GM19372 (cell line): ENCODE measurements at regions not wholly inside any gene's neighbourhood (a gene's known extent, or its start where the extent isn't known, plus 50 kb on each side); places are given as distances from the start of the nearest gene placed in this dataset.
"Not testable (repeated sequence)": the region's sequence is repeated elsewhere in the genome, so short reads cannot be mapped to it uniquely, and the experiment has no call there.

Experiments used
- ATAC-seq: cut with Tn5 transposase; IDR thresholded peaks from one replicate; pipeline ENCODE4 v1.9.1; 2021; ENCODE audit warnings: mild to moderate bottlenecking, low read depth, moderate library complexity; ENCODE audit not compliant: unreplicated experiment

GRCh38 chr6:21332660-21333059, 260.9 kb upstream of the SOX4 start:
- ATAC-seq, result no peak

- ATAC-seq, result no peak
Measured at GRCh38 chr6:21333715-21334114, 259.8 kb upstream of the SOX4 start.

- ATAC-seq, result no peak
Measured at GRCh38 chr6:21334651-21335050, 258.9 kb upstream of the SOX4 start.

GRCh38 chr6:21335591-21335990, 258.0 kb upstream of the SOX4 start:
- ATAC-seq, result no peak

- no peak for ATAC-seq
Measured at GRCh38 chr6:21337263-21337662, 256.3 kb upstream of the SOX4 start.

- no peak for ATAC-seq
Measured at GRCh38 chr6:21340573-21340972, 253.0 kb upstream of the SOX4 start.

- no peak for ATAC-seq
Measured at GRCh38 chr6:21341910-21342309, 251.6 kb upstream of the SOX4 start.

GRCh38 chr6:21342501-21342900, 251.1 kb upstream of the SOX4 start:
- no peak for ATAC-seq

GRCh38 chr6:21345704-21346103, 247.8 kb upstream of the SOX4 start:
- not testable (repeated sequence) for ATAC-seq

GRCh38 chr6:21348146-21348503, 245.4 kb upstream of the SOX4 start:
- no peak for ATAC-seq

GRCh38 chr6:21348504-21349195, 244.9 kb upstream of the SOX4 start:
- ATAC-seq, result no peak

- ATAC-seq, result no peak
Measured at GRCh38 chr6:21349834-21350233, 243.7 kb upstream of the SOX4 start.

GRCh38 chr6:21350926-21351325, 242.6 kb upstream of the SOX4 start:
- no peak for ATAC-seq

GRCh38 chr6:21352131-21352530, 241.4 kb upstream of the SOX4 start:
- no peak for ATAC-seq

- ATAC-seq, result no peak
Measured at GRCh38 chr6:21354805-21355238, 238.7 kb upstream of the SOX4 start.

- no peak for ATAC-seq
Measured at GRCh38 chr6:21355638-21356037, 237.9 kb upstream of the SOX4 start.

GRCh38 chr6:21357262-21357661, 236.3 kb upstream of the SOX4 start:
- ATAC-seq, result no peak

- ATAC-seq, result no peak
Measured at GRCh38 chr6:21359926-21360325, 233.6 kb upstream of the SOX4 start.

- no peak for ATAC-seq
Measured at GRCh38 chr6:21360336-21360735, 233.2 kb upstream of the SOX4 start.

- no peak for ATAC-seq
Measured at GRCh38 chr6:21367148-21367547, 226.4 kb upstream of the SOX4 start.

- no peak for ATAC-seq
Measured at GRCh38 chr6:21367649-21368154, 225.8 kb upstream of the SOX4 start.

- no peak for ATAC-seq
Measured at GRCh38 chr6:21371061-21371460, 222.5 kb upstream of the SOX4 start.
